ENCODE measurements at regions not wholly inside any gene's neighbourhood (a gene's known extent, or its start where the extent isn't known, plus 50 kb on each side); places are given as distances from the start of the nearest gene placed in this dataset.

DNA sequence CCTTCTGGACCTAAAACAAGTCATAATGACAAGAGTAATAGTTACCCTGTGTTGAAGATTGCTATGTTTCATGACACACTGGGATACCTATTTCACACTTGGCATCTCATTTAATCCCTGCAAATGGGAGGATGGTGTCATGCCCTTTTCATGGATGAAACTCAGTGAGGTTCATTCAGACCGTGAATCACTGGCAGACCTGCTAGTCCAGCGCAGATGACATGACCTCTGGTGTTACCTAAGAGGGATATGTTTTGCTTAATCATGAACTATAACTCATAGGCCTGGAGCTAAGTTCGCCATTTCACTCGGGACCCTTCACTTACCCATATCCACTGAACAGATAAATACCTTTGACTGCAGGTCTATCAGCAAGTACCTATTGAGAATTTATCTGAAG lies 286.6 kb upstream of the FMN2 start:
- intact Hi-C loops (cut with DNase I) = no loop called here
- no peak overlapping the region for H3K27ac ChIP-seq
- no peak for DNase-seq (ENCODE audit: extremely low spot score in 2 of 2)
- peaks cover 14% of the 10 kb centered on the region for H3K4me1 ChIP-seq
- H3K36me3 ChIP-seq = no peaks in the 10 kb centered on the region
- H3K27me3 ChIP-seq = no peaks in the 10 kb centered on the region
- no peaks in the 10 kb centered on the region for H3K9me3 ChIP-seq
- no peak overlapping the region for H3K4me3 ChIP-seq
- TF ChIP-seq CTCF (IDR thresholded peaks at IDR 0.05) (no peak), POLR2A (IDR thresholded peaks at IDR 0.05) (no peak), POLR2AphosphoS5 (IDR thresholded peaks at IDR 0.05; ENCODE audit: insufficient read depth in 1 of 2, low read depth in 1 of 2) (no peak)

DNA sequence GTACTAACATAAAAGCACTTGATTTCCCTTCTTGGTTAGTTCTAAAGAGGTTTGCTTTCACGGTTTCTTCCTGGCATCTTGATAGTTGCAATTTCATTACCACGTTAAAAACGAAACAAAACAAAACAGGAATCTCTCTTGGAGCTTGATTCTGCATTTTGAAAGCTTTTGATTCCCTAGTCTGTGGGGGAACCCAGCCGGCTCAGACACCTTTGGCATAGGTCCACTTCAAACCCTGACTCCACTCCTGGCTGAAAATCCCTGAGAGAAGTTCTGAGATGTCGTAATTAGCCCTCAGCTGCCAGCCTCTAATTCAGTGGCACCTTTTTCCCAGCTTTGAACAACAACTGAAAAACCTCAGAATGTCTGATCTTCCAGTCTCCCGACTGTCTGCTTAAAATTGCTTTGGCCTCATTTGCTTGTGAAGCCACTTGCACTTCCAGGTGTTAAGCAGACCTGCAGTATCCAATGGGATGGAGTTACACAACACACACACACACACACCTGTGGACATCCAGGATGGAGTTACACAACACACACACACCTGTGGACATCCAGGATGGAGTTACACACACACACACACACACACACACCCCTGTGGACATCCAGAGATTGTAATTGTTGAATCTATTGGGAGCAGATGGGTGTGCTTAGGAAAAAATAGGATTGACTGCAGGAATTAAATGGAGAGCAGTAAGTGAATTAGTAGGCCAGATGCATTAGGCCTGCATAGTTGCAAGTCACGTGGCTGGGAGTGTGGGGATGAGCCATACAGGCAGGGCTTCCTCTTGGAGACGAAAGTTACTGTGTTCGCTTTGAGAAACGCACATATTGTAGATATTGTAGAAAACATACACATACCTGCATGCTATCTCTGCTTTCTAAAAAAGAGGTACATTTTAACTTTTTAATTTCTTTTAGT lies 285.6 kb upstream of the FMN2 start:
- TF ChIP-seq POLR2A (IDR thresholded peaks at IDR 0.05) = no peak
- no peak for TF ChIP-seq CTCF (IDR thresholded peaks at IDR 0.05)
- no peak for TF ChIP-seq POLR2AphosphoS5 (IDR thresholded peaks at IDR 0.05; ENCODE audit: insufficient read depth in 1 of 2, low read depth in 1 of 2)
- Histone ChIP-seq H3K9me3 (no peaks in the 10 kb centered on the region), H3K36me3 (no peaks in the 10 kb centered on the region), H3K27ac (no peak overlapping the region), H3K4me1 (peaks cover 14% of the 10 kb centered on the region), H3K4me3 (no peak overlapping the region), H3K27me3 (no peaks in the 10 kb centered on the region)
- intact Hi-C loops (cut with DNase I) = no loop called here
- DNase-seq (ENCODE audit: extremely low spot score in 2 of 2) = no peak

GRCh38 chr1:239806897-239807296 lies 284.8 kb upstream of the FMN2 start:
- no peak for DNase-seq (ENCODE audit: extremely low spot score in 2 of 2)
- Histone ChIP-seq H3K27me3 (no peaks in the 10 kb centered on the region), H3K9me3 (no peaks in the 10 kb centered on the region), H3K4me3 (no peak overlapping the region), H3K36me3 (no peaks in the 10 kb centered on the region), H3K4me1 (peaks cover 14% of the 10 kb centered on the region), H3K27ac (no peak overlapping the region)
- TF ChIP-seq POLR2A (IDR thresholded peaks at IDR 0.05) = no peak
- no peak for TF ChIP-seq POLR2AphosphoS5 (IDR thresholded peaks at IDR 0.05; ENCODE audit: insufficient read depth in 1 of 2, low read depth in 1 of 2)
- intact Hi-C loops (cut with DNase I) = no loop called here

- H3K27ac ChIP-seq = no peak overlapping the region
- no peak for DNase-seq (ENCODE audit: extremely low spot score in 2 of 2)
- no peaks in the 10 kb centered on the region for H3K9me3 ChIP-seq
- TF ChIP-seq CTCF (IDR thresholded peaks at IDR 0.05) (no peak), POLR2AphosphoS5 (IDR thresholded peaks at IDR 0.05; ENCODE audit: insufficient read depth in 1 of 2, low read depth in 1 of 2) (no peak), POLR2A (IDR thresholded peaks at IDR 0.05) (no peak)
- no peaks in the 10 kb centered on the region for H3K27me3 ChIP-seq
- no peaks in the 10 kb centered on the region for H3K36me3 ChIP-seq
- intact Hi-C loops (cut with DNase I) = no loop called here
- H3K4me3 ChIP-seq = no peak overlapping the region
- peaks cover 14% of the 10 kb centered on the region for H3K4me1 ChIP-seq
These were observed 284.3 kb upstream of the FMN2 start for GRCh38 chr1:239807361-239807760.

DNA sequence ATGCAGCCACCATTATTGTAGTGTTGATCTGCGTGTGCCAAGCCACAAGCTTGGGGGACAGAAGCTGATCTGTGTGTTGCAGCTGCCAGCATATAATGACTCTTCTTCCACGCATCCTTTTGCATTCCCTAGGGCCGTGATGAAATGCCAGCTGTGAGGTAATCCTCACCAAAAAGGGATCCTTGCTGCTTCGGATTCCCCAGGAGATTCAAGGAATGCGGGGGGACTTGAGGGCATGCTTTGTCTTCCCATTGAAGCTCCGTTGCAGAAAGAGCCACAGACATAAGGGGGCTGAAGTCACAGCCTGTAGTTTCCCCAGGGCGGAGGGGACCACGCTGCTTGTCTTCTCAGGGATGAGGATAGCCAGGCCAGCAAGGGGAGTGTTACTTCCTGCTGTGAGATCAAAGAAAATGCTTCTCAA lies 281.6 kb upstream of the FMN2 start:
- TF ChIP-seq POLR2AphosphoS5 (IDR thresholded peaks at IDR 0.05; ENCODE audit: insufficient read depth in 1 of 2, low read depth in 1 of 2) (no peak), CTCF (IDR thresholded peaks at IDR 0.05) (no peak), POLR2A (IDR thresholded peaks at IDR 0.05) (no peak)
- intact Hi-C loops (cut with DNase I) = no loop called here
- no peaks in the 10 kb centered on the region for H3K9me3 ChIP-seq
- no peak overlapping the region for H3K27ac ChIP-seq
- DNase-seq (ENCODE audit: extremely low spot score in 2 of 2) = no peak
- peaks cover 21% of the 10 kb centered on the region for H3K4me1 ChIP-seq
- H3K36me3 ChIP-seq = no peaks in the 10 kb centered on the region
- no peaks in the 10 kb centered on the region for H3K27me3 ChIP-seq
- no peak overlapping the region for H3K4me3 ChIP-seq

Measured in vagina (tissue), 2 donors.